GM18873 (cell line): ENCODE measurements at regions not wholly inside any gene's neighbourhood (a gene's known extent, or its start where the extent isn't known, plus 50 kb on each side); places are given as distances from the start of the nearest gene placed in this dataset.
"Not testable (repeated sequence)": the region's sequence is repeated elsewhere in the genome, so short reads cannot be mapped to it uniquely, and the experiment has no call there.

Experiments
- ATAC-seq: cut with Tn5 transposase; IDR thresholded peaks from one replicate; pipeline ENCODE4 v1.9.1; 2021; ENCODE audit warnings: mild to moderate bottlenecking, moderate library complexity, moderate number of reproducible peaks; ENCODE audit not compliant: unreplicated experiment, low FRiP score

DNA sequence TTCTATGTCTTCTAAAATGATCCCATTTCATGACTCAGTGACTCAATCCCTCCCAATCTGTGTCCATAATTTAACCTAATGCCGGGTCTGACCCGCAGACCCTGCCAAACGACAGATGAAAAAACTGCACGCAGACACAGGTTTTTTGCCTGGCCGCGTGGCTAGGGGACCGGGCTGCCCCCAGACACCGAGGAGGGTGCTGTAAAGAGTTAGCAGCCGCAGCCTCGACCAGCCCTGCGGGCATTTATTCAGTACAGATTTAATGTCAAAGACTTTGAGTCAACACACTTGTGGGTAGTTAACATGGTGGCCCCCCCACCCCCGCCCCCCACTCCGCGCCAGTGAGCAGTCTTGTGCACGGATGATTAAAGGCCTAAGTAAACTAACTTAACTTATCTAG, 1324.7 kb downstream of the GATA3 start:
- no peak for ATAC-seq

DNA sequence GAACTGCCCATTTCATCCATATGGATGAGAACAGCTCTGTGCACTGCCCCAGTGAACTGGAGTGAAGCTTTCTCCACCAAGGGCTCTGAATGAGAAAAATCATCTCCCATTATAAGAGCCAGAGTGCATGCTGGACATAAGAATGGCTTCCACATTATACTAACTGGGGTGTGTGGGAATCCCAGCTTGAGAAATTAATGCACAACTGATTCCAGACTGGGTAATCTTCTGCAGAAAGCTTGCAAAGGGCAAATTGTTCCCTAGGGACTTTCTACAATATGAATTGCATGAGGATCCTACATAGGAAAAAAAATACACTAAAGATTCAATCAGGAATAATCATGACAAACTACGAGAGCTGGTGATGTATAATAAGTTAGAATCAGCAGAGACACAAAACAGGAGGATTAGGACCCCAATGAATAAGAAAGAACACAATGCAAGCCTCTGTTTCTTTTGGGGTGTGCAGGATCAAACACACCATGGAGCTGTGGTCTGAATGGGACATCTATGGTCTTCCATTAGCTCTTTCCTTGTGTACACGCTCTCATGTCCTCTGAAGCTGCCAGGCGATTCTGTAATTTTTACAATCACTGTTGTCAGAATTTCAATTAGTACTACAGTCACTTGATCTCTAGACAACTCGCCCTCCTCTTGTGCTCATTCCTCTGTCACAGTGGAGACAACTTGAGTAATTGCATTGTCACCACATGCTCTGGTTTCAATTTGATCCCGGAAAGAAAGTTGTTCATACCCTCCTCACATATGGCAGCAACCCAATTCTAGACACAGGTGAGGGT, 1327.4 kb downstream of the GATA3 start:
- no peak for ATAC-seq

GRCh38 chr10:9382533-9382866, 1328.0 kb downstream of the GATA3 start:
- ATAC-seq, result no peak

- ATAC-seq, result no peak
Observed at GRCh38 chr10:9390516-9390915, 1336.0 kb downstream of the GATA3 start.

DNA sequence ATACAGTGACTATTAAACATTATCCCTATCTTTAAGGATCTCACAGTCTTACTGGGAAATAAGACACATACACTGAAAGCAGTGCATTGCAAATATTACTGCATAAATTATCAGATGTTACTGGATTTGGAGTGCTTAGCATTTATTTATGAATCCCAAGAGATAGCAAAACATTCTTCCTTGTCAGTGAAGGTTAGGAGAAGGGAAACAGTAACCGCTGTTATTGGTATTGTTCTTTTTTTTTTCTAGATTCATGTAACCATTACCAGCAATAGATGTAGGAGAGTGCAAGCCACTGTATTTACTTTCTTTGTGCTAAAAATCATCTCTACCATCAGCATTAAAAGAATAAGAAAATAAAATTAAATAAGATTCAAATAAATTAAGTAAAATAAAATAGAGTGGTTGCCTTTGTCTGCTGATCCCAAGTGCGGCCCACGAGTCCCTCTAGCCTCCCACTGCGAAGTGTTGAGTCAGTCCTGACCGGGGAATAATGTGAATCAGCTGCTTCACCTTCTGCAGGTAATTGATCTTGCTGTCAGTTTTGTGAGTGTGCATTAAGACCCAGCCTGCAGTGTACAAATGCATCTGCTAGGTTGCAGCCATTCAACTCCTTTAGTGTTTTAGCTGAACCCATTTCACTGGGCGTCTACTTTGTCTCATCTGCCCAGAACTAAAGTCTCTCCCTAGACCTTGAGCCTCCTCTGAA, 1344.9 kb downstream of the GATA3 start:
- ATAC-seq, result no peak

DNA sequence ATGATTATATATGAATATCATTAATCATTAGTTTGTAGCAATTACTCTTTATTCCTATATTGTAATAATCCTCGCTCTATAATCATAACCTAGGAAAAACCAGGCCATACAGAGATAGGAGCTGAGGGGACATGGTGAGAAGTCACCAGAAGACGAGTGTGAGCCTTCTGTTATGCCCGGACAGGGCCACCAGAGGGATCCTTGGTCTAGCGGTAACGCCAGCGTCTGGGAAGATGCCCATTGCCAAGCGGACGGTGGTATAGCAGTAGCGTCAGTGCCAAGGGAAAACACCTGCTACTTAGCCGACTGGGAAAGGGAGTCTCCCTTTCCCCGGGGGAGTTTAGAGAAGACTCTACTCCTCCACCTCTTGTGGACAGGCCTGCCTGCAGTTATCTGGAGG, 1347.6 kb downstream of the GATA3 start:
- ATAC-seq, result not testable (repeated sequence)

DNA sequence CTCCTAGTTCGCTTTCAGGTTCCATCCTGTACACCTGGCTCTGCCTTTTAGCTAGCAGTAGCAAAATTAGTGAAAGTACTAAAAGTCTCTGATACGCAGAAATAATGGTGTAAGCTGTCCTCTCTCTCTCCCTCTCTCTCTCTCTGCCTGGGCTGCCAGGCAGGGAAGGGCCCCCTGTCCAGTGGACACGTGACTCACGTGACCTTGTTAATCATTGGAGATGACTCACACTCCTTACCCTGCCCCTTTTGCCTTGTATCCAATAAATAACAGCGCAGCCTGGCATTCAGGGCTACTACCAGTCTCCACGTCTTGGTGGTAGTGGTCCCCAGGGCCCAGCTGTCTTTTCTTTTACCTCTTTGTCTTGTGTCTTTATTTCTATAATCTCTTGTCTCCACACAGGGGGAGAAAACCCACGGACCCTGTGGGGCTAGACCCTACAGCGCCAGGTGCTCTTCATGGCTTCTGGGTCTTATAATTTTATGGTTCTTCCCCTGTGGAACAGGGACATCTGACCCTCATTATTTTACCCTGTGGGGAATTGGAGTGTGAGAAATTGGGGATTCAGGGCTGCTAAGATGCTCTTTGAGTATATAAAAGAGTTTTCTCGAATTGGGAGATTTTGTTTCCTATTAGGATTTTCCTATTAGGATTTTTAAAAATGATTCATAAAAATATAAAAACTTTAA, 1348.2 kb downstream of the GATA3 start:
- ATAC-seq, result not testable (repeated sequence)

- not testable (repeated sequence) for ATAC-seq
Observed at GRCh38 chr10:9407201-9407600, 1352.7 kb downstream of the GATA3 start.

DNA sequence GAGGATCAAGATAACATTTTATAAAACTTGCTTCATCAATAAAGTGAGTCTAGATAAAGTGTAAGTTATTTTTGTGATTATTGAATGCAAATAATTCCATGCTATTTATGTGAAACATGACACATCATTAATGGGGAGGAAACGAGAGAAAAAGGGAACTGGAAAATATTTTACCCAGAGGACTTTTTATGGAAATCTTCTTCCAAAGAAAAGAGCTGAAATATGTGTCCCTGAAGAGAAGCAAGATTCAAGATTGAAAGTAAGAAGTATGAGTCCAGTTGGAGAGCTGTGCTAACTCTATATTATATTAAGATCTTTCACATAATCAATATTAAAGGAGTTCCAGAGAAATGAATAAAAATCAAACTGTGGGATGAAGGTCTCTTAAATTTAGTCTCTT, 1361.8 kb downstream of the GATA3 start:
- ATAC-seq, result no peak

GRCh38 chr10:9419757-9420156, 1365.3 kb downstream of the GATA3 start:
- ATAC-seq, result no peak

GRCh38 chr10:9427209-9427608, 1372.7 kb downstream of the GATA3 start:
- ATAC-seq, result no peak

- ATAC-seq, result no peak
Observed at GRCh38 chr10:9437131-9437530, 1382.6 kb downstream of the GATA3 start.

DNA sequence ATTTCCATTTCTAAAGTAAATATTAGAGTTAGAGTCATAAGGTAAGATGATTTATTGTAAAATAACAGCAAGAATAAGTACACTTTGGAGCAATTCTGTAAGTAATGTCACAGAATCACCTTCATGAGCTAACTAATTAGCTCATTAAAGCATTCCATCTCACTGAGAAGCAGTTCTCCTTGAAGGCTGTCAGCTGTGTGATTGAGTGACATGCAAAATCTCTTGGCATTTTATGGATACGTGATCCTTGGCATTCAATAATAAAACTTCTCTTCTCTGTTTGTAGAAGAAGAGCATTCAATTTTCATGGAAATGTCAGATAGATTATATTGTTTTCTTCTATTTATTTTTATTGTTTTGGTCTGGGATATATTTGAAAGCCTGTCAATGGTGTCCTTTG, 1389.3 kb downstream of the GATA3 start:
- ATAC-seq, result no peak

DNA sequence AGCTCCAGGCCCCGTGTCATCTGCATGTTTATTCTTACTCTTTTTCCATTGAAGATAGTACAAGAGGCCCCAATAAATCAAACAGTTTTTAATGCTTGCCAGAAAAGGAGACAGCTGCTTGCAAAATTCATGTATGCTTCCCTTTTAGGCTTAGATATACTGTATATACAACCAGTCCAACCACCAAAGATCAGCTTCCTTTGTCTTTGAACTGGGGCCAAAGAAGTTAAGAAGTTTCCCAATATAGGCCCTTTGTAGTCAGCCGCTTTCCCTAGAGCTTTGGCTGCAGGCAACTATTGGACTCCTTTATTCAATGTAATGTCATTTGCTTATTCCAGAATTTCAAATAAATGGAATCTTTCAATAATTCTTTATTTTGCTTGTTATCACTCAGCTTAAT, 1395.0 kb downstream of the GATA3 start:
- no peak for ATAC-seq

DNA sequence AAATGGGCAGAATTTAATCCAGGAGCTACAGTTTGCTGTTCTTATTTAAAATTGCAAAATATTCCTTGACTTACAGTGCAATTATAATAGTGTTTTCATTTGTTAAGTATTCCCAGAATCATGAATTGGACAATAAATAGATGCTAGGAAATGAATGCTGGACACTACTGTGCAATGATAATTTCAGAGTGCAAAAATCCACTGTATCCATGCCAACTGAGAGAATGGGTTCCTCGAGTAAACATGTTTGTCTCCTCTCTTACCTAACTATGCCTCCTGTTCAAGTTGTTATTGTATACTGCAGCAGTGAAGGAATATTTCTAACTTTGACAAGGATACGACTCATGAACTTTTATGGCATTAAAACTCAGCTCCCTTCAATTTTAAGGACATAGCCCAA, 1396.3 kb downstream of the GATA3 start:
- ATAC-seq, result no peak

DNA sequence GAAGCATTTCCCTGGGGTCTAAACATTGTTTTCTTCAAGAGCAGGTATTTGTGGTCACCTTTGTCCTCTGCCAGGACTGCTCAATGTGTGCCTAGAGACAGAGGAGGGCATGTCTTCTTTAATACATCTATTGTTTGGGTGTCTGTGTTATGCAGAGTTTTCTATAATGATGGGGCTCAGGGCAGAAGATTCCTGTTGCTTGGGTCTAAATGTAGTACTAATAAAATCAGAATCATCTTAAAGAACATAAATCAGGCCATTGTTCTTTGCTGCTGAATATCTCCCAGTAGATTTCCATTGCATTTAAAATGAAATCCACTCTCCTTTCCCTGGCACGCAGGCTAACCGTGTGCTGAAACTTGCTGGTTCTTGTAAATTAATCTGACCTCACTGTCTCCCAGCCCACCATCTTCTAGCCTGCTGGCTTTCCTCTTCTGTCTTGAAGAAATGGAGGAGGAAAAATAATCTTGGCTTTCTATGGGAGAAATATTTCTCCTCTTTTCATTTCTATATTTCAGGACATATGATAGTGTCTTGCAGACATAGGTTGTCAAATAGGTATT, 1396.8 kb downstream of the GATA3 start:
- ATAC-seq, result no peak

DNA sequence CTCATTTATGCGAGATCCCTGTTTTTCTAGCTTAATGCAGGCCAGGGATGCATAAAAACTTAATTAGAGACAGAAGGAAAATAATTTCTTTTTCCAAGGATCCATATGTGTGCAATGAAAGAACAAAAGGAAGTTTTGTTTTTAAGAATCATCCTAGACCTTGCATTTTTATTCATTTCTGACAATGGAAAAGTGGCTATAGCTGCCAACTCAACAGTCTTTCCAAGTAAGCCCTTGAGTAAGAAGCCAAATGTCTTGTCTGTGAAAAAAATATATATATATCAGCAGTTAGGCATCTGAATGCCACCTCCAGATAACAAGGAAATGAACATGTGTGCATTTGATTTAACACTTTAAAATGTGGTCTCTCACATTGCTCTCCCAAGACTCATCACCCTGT, 1397.6 kb downstream of the GATA3 start:
- ATAC-seq, result no peak

- not testable (repeated sequence) for ATAC-seq
Observed at GRCh38 chr10:9453871-9454270, 1399.4 kb downstream of the GATA3 start.

- ATAC-seq, result no peak
Observed at GRCh38 chr10:9469663-9470205, 1415.2 kb downstream of the GATA3 start.

DNA sequence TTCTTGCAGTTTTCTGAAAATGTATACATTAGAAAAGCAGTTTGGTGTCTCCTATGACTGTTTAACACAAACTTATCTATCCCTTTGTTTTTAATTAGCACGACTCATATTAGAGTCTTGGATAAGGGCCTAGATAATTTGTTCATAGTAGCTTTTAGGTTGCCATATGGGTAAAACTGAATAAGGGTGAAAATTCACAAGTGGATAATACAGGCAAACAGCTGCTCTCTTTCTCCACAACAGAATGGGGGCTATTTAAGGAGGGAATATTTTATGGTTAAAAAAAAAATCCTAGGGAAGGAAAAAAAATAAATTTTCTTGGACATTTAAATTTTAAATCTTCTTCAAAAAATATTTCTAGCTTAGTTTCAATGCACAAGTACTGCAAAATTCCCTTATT, 1416.1 kb downstream of the GATA3 start:
- ATAC-seq, result no peak

- ATAC-seq, result no peak
Observed at GRCh38 chr10:9501944-9502343, 1447.5 kb downstream of the GATA3 start.
